ENCODE measurements at regions not wholly inside any gene's neighbourhood (a gene's known extent, or its start where the extent isn't known, plus 50 kb on each side); places are given as distances from the start of the nearest gene placed in this dataset.

DNA sequence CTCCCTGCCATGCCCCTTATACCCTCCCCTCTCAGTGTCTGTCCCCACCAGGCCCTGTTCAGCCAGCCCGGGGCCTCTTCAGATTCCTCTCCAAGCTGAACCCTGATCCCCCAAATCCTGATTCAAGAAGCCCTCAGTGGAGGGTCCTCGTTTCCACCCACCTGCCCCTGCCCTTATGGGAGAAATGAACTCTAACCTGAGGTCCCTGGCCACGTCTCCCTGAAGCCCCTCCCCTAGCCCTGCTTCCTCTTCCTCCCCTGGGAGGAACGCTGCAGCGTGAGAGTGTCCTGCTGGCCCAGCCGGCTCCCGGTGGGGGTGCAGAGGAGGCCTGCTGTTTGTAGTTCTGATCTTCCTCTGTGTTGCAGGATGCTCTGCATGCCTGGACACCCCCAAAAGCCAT is 56.7 kb upstream of the GLI2 start:
- TF ChIP-seq, protein P1, sequence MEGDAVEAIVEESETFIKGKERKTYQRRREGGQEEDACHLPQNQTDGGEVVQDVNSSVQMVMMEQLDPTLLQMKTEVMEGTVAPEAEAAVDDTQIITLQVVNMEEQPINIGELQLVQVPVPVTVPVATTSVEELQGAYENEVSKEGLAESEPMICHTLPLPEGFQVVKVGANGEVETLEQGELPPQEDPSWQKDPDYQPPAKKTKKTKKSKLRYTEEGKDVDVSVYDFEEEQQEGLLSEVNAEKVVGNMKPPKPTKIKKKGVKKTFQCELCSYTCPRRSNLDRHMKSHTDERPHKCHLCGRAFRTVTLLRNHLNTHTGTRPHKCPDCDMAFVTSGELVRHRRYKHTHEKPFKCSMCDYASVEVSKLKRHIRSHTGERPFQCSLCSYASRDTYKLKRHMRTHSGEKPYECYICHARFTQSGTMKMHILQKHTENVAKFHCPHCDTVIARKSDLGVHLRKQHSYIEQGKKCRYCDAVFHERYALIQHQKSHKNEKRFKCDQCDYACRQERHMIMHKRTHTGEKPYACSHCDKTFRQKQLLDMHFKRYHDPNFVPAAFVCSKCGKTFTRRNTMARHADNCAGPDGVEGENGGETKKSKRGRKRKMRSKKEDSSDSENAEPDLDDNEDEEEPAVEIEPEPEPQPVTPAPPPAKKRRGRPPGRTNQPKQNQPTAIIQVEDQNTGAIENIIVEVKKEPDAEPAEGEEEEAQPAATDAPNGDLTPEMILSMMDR (conservative IDR thresholded peaks at IDR 0.05 in 1 of 2, IDR thresholded peaks at IDR 0.05 in 1 of 2; ENCODE audit: extremely low read depth in 1 of 2, insufficient read depth in 1 of 2, low read depth in 1 of 2, low read length in 2 of 2), result no peak
- no peak for TF ChIP-seq EZH2 (IDR thresholded peaks at IDR 0.05; ENCODE audit: borderline replicate concordance, low read length)
